22Rv1 (cell line): ENCODE measurements at regions not wholly inside any gene's neighbourhood (a gene's known extent, or its start where the extent isn't known, plus 50 kb on each side); places are given as distances from the start of the nearest gene placed in this dataset.

Experiments
- H3K27ac ChIP-seq: fragments of 450-650 bp; 2 replicates; pipeline ENCODE4 v1.5.1; 2017
- ZFX ChIP-seq: fragments of 450-650 bp; IDR thresholded peaks from 2 replicates; pipeline ENCODE4 v1.6.1; 2017; ENCODE audit warnings: antibody characterized with exemption, borderline replicate concordance
- TF ChIP-seq, protein P1 (sequence below): fragments of 450-650 bp; IDR thresholded peaks from 2 replicates; pipeline ENCODE4 v1.5.1; 2017; ENCODE audit warnings: mild to moderate bottlenecking

DNA sequence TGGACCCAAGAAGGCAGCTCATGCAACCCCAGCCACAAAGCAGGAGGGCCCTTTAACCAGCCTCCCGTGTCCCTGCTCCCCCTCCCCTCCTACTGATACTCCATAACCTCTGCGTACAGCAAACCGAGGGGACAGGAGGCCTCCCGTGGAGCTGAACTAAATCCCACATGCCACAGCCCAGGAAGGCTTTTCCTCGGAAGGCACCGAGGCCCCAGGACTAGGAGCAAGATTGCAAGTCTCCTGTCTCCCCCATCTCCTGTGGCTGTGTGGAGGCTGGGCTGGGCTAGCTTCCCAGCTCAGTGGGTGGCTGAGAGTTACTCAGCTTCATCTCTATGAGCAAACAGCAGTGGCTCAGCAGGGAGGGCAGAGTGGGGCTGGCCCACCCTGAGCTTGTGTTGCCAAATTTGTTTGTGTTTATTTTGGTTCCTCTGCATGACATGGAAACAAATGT is 62.7 kb upstream of the NECTIN1 start:
- TF ChIP-seq ZFX, result no peak
- H3K27ac ChIP-seq, result no peak overlapping the region

DNA sequence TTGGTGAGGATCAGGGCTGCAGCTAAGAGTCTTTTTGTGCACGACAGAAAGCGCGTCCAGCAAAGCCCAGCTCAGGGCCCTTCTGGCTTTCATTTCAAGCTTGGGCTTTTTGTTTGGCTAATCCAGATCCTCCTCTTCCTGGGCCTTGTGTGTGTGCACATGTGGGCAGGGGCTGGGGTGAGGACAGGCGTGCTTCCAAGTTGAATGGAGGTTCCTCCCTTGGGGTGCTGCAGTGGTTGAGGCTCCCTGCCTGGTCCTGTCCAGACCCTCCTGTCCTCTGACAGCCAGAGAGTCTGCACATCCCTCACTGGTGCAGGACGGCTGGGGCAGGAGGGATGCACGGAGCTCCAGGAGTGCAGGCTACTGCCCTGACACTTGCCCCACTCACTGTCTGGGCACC is 62.0 kb upstream of the NECTIN1 start:
- H3K27ac ChIP-seq, result no peak overlapping the region
- TF ChIP-seq, protein P1, sequence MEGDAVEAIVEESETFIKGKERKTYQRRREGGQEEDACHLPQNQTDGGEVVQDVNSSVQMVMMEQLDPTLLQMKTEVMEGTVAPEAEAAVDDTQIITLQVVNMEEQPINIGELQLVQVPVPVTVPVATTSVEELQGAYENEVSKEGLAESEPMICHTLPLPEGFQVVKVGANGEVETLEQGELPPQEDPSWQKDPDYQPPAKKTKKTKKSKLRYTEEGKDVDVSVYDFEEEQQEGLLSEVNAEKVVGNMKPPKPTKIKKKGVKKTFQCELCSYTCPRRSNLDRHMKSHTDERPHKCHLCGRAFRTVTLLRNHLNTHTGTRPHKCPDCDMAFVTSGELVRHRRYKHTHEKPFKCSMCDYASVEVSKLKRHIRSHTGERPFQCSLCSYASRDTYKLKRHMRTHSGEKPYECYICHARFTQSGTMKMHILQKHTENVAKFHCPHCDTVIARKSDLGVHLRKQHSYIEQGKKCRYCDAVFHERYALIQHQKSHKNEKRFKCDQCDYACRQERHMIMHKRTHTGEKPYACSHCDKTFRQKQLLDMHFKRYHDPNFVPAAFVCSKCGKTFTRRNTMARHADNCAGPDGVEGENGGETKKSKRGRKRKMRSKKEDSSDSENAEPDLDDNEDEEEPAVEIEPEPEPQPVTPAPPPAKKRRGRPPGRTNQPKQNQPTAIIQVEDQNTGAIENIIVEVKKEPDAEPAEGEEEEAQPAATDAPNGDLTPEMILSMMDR, result no peak
- TF ChIP-seq ZFX, result no peak

DNA sequence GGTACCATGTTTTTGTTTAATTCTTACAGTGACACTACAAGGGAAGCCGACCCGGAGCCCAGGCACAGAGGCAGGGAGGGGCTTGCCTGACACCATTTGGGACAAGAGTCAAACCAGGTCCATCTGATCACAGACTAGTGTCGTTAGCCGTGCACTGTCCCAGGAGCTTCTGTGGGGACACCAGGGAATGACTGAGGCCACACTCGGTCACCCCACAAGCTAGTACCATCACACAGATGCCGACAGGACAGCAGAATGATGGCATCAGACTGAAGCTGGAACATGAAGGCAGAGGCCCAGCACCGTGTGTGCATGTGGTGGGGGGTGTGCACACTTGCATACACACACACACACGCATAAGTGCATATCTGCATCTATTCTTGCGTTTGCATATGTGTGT is 61.5 kb upstream of the NECTIN1 start:
- no peak overlapping the region for H3K27ac ChIP-seq
- TF ChIP-seq ZFX, result no peak
- TF ChIP-seq, protein P1, result no peak

DNA sequence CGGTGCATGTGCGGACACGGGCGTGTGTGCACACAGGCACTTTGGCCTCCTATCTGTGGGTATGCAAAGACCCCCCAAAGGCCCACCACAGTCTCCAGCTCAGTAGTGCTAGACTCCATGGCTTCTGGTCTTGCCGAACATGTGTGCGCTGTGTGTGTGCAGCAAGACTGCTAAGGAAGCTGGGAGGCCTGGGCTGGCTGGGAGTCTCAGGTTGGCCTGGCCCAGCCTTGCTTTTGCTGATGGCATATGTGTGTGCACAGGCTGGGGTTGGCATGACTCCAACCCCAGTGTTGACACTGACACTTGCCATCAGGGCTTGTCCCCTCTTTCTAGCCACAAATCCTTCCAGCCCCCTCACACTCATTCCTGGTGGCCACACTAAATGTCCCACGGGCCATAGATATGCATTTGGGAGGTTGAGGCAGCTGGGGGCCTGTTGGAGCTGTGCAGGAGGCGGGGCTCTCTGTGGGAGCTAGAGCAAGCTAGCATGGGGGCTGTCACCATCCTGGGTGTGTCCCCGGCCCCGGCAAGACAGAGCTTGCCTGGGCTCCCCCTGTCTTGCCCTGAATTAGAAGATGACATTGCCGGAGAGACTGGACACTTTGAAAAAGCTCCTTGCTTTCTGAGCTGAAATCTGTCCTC is 60.9 kb upstream of the NECTIN1 start:
- no peak for TF ChIP-seq ZFX
- TF ChIP-seq, protein P1, result no peak
- no peak overlapping the region for H3K27ac ChIP-seq

DNA sequence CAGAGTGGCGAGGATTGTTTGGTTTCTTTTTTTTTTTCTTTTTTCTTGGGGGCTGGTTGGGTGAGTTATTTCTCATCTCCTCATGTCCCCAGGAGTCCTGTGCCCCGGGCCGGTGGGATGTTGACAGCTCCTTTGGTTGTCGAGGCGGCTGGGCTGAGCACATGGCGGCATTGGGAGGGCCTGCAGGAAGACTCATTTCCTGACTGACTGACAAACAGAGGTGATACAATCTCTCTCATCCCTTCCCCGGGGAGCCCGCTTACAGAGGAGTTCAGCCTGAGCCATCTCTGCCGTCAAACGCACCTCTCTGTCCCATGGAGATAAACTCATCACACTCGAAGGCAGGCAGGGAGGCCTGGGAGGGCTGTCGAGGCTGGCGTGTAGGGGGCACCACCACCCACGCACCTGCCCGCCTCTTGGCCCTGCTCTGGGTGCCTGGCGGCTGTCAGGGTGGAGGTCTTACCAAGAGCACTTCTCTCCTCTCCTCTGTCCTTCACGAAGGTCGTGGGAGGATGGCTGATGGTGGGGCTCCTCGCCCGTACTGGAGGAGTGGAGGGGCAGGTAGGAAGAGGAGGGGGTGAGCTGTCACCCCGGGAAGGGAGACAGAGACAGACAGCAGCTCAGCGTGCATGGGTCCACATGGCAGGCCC is 60.0 kb upstream of the NECTIN1 start:
- TF ChIP-seq ZFX, result no peak
- TF ChIP-seq, protein P1, result no peak

DNA sequence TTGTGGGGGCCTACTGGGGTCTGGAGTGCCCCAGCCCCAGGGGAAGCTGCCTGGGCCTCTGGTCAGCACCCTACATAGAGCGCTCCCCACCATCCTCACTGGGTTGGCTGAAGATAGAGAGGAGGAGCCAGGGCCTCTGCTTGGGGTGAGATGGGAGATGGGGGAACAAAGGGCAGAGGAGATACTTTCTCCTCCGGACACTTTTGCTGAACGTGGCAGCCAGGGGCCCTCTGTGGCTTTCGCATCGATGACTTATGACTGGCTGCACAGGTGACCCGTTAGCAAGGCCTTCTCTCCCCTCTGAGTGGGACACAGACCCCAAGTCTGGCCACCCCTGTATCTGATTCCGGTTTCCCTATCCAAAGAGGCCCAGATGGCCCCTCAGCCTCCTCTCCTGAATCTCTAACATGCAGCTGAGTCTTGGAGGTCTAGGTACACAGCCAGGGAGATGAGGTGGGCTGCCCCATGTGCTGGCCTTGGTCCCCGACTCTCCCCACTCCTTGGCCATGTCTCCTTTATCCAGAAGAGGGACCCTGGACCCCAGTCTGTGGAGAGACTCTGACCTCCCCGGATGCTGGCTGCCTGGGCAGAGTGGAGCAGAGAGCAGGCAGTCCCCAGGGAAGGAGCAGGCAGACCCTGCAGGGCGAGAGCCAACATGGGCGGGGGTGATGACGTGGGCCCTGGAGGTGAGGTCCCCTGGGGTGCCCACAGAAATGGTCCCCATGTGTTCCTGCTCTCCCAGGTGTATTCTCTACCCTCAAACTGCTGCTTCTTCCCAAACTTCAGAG is 59.3 kb upstream of the NECTIN1 start:
- H3K27ac ChIP-seq, result no peak overlapping the region
- no peak for TF ChIP-seq ZFX
- TF ChIP-seq, protein P1, result no peak

More for the DNA sequence above, 60.0 kb upstream of the NECTIN1 start:
- no peak overlapping the region for H3K27ac ChIP-seq

DNA sequence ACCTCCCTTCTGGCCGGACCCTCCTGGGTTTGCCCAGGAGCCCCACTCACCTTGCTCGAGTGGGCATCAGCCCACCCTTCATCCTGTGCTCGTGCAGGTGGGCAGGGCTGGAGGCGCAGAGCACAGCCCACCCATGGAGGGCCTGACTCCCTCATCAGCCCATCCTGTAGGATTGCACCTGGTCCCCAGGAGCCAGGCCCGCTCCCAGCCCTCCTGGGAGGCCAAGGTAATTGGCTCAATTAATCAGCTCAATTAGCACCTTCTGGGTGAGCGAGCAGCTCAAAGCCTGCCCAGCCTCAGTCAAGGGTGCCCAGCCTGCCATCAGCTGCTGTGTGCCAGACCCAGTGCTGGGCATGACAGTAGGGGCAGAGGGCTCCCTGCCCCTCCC is 58.1 kb upstream of the NECTIN1 start:
- TF ChIP-seq, protein P1, result no peak
- no peak for TF ChIP-seq ZFX
- no peak overlapping the region for H3K27ac ChIP-seq
